Esophagus muscularis mucosa (tissue), 4 donors: ENCODE measurements at regions not wholly inside any gene's neighbourhood (a gene's known extent, or its start where the extent isn't known, plus 50 kb on each side); places are given as distances from the start of the nearest gene placed in this dataset.

Experiments used
- CTCF ChIP-seq, 3 experiments: fragments of 200-600 bp in 2 of 3; fragments of 450-650 bp in 1 of 3; sonication (generic) in 2 of 3; IDR thresholded peaks; one replicate each; pipeline ENCODE4 v1.5.1; 2017 to 2019; ENCODE audit warnings: antibody characterized with exemption in 3 of 3, mild to moderate bottlenecking in 2 of 3, moderate library complexity in 1 of 3
- EP300 ChIP-seq: sonication (generic); formaldehyde crosslinking; IDR thresholded peaks from one replicate; pipeline ENCODE4 v1.6.1; 2017; ENCODE audit warnings: antibody characterized with exemption
- POLR2A ChIP-seq: fragments of 450-650 bp; IDR thresholded peaks from one replicate; pipeline ENCODE4 v1.6.1; 2017; ENCODE audit warnings: antibody characterized with exemption, moderate library complexity, mild to moderate bottlenecking, low read depth
- POLR2AphosphoS5 ChIP-seq, 2 donors: sonication (generic); formaldehyde crosslinking; IDR thresholded peaks; one replicate each; pipeline ENCODE4 v1.6.1; 2017; ENCODE audit warnings: antibody characterized with exemption in 2 of 2

DNA sequence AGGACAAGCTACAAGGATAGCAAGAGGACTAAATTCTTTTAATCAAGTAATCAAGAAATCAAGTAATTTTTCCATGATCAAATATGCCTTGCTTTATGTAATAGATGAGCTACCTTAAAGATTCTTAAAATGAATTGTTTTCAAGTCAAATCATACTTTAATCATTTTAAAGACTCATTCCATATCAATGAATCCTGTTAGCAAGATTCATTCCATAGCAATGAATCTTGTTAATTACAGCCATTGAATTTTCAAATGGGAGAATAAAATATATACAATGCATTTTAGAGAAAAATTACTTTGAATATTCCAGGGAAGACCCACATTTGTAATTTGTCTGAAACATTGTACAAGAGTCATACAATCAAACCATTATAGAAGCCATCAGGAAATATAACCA is 145.7 kb downstream of the RFX6 start:
- TF ChIP-seq EP300 = no peak
- TF ChIP-seq CTCF (IDR thresholded peaks at IDR 0.05) = no peak
- no peak for TF ChIP-seq POLR2A
- TF ChIP-seq POLR2AphosphoS5 (IDR thresholded peaks at IDR 0.05) = no peak
